SK-N-SH treated with all-trans-retinoic acid at 6 μM for 48 hours (cell line): ENCODE measurements at regions not wholly inside any gene's neighbourhood (a gene's known extent, or its start where the extent isn't known, plus 50 kb on each side); places are given as distances from the start of the nearest gene placed in this dataset.

Experiments
- ATAC-seq: fragments of 200-7000 bp; cut with Tn5 transposase; 3 replicates; pipeline ENCODE4 v1.9.1; 2020; ENCODE audit warnings: mild to moderate bottlenecking, moderate library complexity
- ARNTL ChIP-seq: fragments of 450-650 bp; formaldehyde crosslinking; IDR thresholded peaks from 2 replicates; pipeline ENCODE4 v1.5.0; 2020; ENCODE audit warnings: low read depth, mild to moderate bottlenecking, moderate library complexity, borderline replicate concordance
- BACH2 ChIP-seq: fragments of 250-450 bp; sonication (Bioruptor Pico); IDR thresholded peaks from 2 replicates; pipeline ENCODE4 v1.9.0; 2021; ENCODE audit warnings: mild to moderate bottlenecking, borderline replicate concordance
- CREB5 ChIP-seq: fragments of 250-450 bp; sonication (Bioruptor Pico); IDR thresholded peaks from 2 replicates; pipeline ENCODE4 v1.5.1; 2020; ENCODE audit warnings: low read depth, mild to moderate bottlenecking, moderate library complexity
- CSDC2 ChIP-seq: fragments of 250-450 bp; sonication (Bioruptor Pico); IDR thresholded peaks from 2 replicates; pipeline ENCODE4 v1.5.0; 2020; ENCODE audit warnings: mild to moderate bottlenecking, moderate library complexity
- CSRNP3 ChIP-seq: fragments of 250-450 bp; sonication (Bioruptor Pico); IDR thresholded peaks from 2 replicates; pipeline ENCODE4 v1.5.1; 2021; ENCODE audit warnings: mild to moderate bottlenecking, moderate library complexity
- ESRRG ChIP-seq: fragments of 250-450 bp; sonication (Bioruptor Pico); IDR thresholded peaks from 2 replicates; pipeline ENCODE4 v1.6.1; 2021; ENCODE audit warnings: mild to moderate bottlenecking
- GLIS3 ChIP-seq: fragments of 250-450 bp; sonication (Bioruptor Pico); IDR thresholded peaks from 2 replicates; pipeline ENCODE4 v1.5.0; 2020; ENCODE audit warnings: mild to moderate bottlenecking, moderate library complexity
- ISL1 ChIP-seq: fragments of 250-450 bp; sonication (Bioruptor Pico); IDR thresholded peaks from 2 replicates; pipeline ENCODE4 v2.1.2; 2022; ENCODE audit warnings: mild to moderate bottlenecking, moderate library complexity
- OSR1 ChIP-seq: fragments of 250-450 bp; sonication (Bioruptor Pico); IDR thresholded peaks from 2 replicates; pipeline ENCODE4 v1.8.0; 2022; ENCODE audit warnings: moderate library complexity, mild to moderate bottlenecking, inconsistent platforms
- PATZ1 ChIP-seq: fragments of 250-450 bp; sonication (Bioruptor Pico); IDR thresholded peaks from 2 replicates; pipeline ENCODE4 v1.8.0; 2020; ENCODE audit warnings: mild to moderate bottlenecking, moderate library complexity, borderline replicate concordance
- POU6F1 ChIP-seq: fragments of 250-450 bp; sonication (Bioruptor Pico); IDR thresholded peaks from 2 replicates; pipeline ENCODE4 v1.8.0; 2021; ENCODE audit warnings: low read depth, mild to moderate bottlenecking, moderate library complexity, borderline replicate concordance
- RARB ChIP-seq: fragments of 250-450 bp; sonication (Bioruptor Pico); IDR thresholded peaks from 2 replicates; pipeline ENCODE4 v1.8.0; 2021; ENCODE audit warnings: mild to moderate bottlenecking, moderate library complexity
- SNAI2 ChIP-seq: fragments of 250-450 bp; sonication (Bioruptor Pico); IDR thresholded peaks from 2 replicates; pipeline ENCODE4 v1.5.0; 2020; ENCODE audit warnings: mild to moderate bottlenecking, moderate library complexity
- TSHZ2 ChIP-seq: fragments of 250-450 bp; sonication (Bioruptor Pico); IDR thresholded peaks from 2 replicates; pipeline ENCODE4 v1.5.0; 2020; ENCODE audit warnings: mild to moderate bottlenecking, moderate library complexity
- ZC3H10 ChIP-seq: fragments of 250-450 bp; sonication (Bioruptor Pico); IDR thresholded peaks from 2 replicates; pipeline ENCODE4 v1.5.1; 2021; ENCODE audit warnings: mild to moderate bottlenecking, moderate library complexity
- ZFP3 ChIP-seq: fragments of 250-450 bp; sonication (Bioruptor Pico); IDR thresholded peaks from 2 replicates; pipeline ENCODE4 v1.5.0; 2020; ENCODE audit warnings: mild to moderate bottlenecking, moderate library complexity
- ZNF565 ChIP-seq: fragments of 450-650 bp; formaldehyde crosslinking; conservative IDR thresholded peaks from 2 replicates; pipeline ENCODE4 v1.5.0; 2020; ENCODE audit warnings: low read depth, mild to moderate bottlenecking, moderate library complexity
- ZNF70 ChIP-seq: fragments of 450-650 bp; formaldehyde crosslinking; IDR thresholded peaks from 2 replicates; pipeline ENCODE4 v1.5.0; 2020; ENCODE audit warnings: mild to moderate bottlenecking, moderate library complexity
- ZNF8 ChIP-seq: fragments of 450-650 bp; formaldehyde crosslinking; IDR thresholded peaks from 2 replicates; pipeline ENCODE4 v1.5.0; 2020; ENCODE audit warnings: mild to moderate bottlenecking, moderate library complexity

GRCh38 chr13:40094056-40094455 lies 438.6 kb downstream of the COG6 start:
- ATAC-seq: no peak
- TF ChIP-seq ZNF70 (CRISPR knock-in tag) (no peak), ZNF8 (CRISPR knock-in tag) (no peak), RARB (CRISPR knock-in tag) (no peak), PATZ1 (CRISPR knock-in tag) (no peak), SNAI2 (no peak), GLIS3 (no peak), ZFP3 (CRISPR knock-in tag) (no peak), ESRRG (CRISPR knock-in tag) (no peak), CSDC2 (CRISPR knock-in tag) (no peak), CREB5 (CRISPR knock-in tag) (no peak), OSR1 (CRISPR knock-in tag) (no peak), TSHZ2 (no peak), CSRNP3 (CRISPR knock-in tag) (no peak), ZNF565 (CRISPR knock-in tag) (no peak), BACH2 (CRISPR knock-in tag) (no peak), ZC3H10 (no peak), ARNTL (no peak)

GRCh38 chr13:40095695-40096356 lies 440.4 kb downstream of the COG6 start:
- no peak for TF ChIP-seq TSHZ2
- TF ChIP-seq CSDC2 (CRISPR knock-in tag): no peak
- no peak for TF ChIP-seq RARB (CRISPR knock-in tag)
- TF ChIP-seq CREB5 (CRISPR knock-in tag): no peak
- no peak for TF ChIP-seq POU6F1 (CRISPR knock-in tag)
- no peak for TF ChIP-seq ISL1 (CRISPR knock-in tag)
- TF ChIP-seq ARNTL: no peak
- no peak for TF ChIP-seq BACH2 (CRISPR knock-in tag)
- no peak for TF ChIP-seq ZNF565 (CRISPR knock-in tag)
- ATAC-seq: no peak
